SKM-1 (cell line): ENCODE measurements at regions not wholly inside any gene's neighbourhood (a gene's known extent, or its start where the extent isn't known, plus 50 kb on each side); places are given as distances from the start of the nearest gene placed in this dataset.
A peak's percentile ranks its signal among the peaks of the same experiment; 100 is the strongest.

Source experiments
- DNase-seq: peaks from one replicate; lab custom pipeline; 2025; ENCODE audit not compliant: unreplicated experiment; lab: John Stamatoyannopoulos, UW

DNA sequence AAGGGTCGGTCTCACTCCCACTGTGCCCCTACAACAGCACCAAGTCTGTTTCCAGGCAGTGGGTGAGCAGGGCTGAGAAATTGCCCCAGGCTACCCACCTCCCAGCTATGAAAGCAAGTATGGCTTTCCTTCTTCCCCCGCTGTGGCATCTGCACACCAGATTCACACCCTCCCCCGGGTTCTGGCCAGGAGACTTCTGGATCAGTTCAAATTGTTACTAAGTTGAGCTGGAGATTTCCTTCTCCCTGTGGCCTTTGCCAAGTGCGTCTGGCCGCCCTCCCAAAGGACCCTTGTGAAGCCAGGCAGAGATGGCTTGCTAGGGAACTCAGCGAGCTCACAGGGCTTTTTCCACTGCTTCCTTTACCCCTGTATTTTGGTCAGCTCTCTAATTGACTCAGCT lies 555.4 kb downstream of the SH2D4B start:
- no peak for DNase-seq

DNA sequence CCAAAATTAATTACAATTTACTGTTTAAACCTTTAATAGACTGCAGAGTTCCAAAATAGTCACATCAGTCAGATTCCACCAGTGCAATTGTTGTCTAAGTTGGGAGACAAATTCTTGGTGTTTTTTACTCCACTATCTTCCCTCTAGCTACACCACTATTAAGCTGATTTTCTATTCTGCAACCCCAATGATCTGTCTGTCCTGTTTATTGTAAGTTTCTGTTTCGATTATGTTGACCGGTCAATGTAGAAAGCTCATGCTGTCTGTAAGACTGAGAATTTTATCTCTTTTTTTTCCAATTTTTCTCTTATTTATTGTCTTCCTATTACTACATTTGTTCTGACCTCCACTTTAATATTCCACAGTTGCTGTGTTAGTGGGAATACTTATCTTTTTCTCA lies 557.5 kb downstream of the SH2D4B start:
- no peak for DNase-seq

DNA sequence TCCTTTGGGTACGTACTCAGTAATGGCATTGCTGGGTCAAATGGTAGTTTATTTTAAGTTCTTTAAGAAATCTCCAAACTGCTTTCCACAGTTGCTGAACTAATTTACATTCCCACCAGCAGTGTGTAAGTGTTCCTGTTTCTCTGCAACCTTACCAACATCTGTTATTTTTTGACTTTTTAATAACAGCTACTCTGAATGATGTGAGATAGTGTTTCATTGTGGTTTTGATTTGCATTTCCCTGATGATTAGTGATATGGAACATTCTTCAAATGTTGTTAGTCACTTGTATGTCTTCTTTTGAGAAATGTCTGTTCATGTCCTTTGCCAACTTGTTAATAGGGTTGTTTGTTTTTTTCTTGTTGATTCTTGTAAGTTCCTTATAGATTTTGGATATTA lies 558.9 kb downstream of the SH2D4B start:
- DNase-seq: no peak

DNA sequence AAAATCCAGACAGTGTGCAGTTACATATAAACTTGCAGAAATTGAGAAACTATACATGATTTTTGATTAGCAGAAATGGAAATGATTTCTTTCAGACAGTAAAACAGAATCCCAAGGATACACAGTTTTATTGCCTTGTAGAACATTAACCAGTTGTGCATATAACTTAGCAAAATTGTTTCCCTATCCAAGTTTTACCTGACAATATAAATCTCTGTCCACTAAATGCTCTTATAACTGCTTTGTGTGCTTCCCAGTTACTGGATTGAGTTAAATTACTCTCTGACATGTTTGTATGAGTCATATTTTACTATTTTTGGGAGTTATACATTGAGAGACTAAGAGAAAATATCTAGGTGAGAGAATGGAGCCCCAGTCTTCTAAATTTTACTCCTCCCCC lies 563.4 kb downstream of the SH2D4B start:
- DNase-seq: no peak

DNA sequence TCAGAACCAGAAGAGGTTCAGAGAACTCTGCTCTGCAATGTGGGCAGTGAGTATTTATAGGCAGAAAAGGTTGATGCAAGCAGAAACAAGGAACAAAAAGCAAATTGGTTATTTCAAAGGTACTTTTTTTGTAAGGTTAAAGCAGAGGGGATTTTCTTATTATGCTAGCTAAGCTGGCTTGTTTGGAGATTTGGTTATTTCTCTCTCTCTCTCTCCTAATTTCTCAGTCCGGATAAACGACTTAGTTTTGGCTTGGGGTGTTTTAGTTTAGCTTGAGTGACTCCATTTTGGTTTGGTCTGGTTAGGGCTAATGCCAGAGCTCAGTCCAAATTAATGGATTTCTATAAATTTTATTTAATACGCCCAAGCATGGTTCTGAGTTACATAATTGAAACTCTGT lies 566.8 kb downstream of the SH2D4B start:
- DNase-seq: no peak

DNA sequence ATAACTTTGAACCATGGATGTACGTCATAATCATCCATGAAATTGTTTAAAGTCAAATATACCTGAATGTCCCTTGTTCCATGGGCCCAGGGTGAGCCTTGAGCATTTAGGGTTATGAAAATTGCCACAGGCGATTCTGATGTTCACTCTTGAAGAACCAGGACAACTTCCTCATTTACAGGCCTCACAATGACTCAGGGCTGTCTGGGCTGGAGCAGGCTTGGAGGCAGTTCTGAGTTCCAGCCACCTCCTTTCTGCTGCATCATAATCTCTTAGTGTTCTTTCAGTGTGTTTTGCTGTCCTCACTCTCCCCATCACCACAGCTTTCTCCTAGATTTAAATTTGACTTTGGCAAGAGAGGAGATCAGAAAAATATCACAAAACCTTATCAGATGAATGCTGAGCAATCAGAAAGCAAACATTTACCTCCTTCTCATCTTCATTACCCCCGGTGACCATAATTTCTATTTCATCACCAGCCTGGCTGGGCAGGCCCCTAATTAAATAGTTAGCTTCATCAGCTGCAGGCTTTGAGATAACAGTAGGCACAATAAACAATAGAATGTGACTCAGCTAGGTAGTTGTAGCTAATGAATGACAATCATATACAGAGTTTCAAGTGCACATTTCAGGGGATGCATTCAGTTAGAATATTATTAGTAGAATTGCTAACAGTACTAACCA lies 571.0 kb downstream of the SH2D4B start:
- peak; percentile 61 for DNase-seq

DNA sequence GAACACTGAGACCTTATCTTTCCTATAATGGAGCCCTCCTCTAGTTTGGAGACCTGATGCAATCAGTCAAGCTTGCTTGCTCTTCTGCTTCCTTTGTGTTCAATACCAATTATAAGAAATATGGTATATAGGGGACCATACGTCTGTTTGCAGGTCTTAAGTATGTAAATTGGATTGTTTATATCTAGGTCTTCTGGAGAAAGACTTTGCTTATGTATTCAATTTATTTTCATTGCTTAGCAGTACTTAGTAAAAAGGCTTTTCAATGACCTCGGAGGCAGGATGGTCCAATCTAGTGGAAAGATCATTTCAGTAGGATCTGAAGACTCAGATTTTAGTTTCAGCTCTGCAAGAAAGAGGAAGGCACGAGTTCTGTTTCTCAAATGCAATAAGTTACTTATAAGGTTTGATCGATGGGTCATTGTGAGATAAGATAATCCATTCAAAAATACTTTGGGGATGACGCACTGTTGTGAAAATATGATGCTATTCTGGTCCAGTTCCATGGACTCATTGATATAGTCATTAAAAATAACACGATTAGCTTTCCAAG lies 571.6 kb downstream of the SH2D4B start:
- no peak for DNase-seq

DNA sequence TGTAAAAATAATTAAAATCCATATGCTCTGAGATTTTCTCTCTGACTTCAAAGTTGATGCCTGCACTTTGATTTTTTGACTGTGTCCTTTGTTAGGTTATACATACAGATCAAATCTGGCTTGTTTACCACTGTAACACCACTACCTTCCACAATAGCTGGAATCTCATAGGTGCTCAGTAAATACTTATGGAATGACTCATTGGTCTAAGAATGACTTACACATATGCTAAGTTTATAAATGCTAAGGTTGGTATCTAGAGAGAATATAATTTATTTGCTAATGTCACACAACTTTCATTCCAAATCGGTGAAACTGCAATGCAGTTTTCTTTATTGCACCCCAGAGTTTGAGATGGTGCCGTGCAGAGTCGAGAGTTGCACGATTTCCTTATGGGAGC lies 578.5 kb downstream of the SH2D4B start:
- no peak for DNase-seq

DNA sequence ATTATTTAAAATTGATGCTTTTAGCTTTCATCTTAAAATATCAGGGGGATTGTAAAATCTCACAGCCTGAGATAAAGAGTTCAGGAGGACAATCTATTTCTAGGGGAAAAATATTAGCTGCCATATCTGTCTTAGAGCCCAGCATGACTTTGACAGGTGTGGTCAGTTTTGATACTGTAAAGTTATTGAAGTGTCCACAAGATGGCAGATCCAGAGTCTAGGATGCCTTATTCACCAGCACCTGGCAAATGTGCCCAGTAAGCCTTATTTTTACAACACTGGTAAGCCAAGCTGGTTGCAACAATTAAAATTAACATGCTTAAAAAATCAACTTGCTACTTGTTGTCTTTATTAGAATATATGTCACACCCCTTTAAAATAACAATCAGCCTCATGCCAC lies 579.3 kb downstream of the SH2D4B start:
- no peak for DNase-seq

DNA sequence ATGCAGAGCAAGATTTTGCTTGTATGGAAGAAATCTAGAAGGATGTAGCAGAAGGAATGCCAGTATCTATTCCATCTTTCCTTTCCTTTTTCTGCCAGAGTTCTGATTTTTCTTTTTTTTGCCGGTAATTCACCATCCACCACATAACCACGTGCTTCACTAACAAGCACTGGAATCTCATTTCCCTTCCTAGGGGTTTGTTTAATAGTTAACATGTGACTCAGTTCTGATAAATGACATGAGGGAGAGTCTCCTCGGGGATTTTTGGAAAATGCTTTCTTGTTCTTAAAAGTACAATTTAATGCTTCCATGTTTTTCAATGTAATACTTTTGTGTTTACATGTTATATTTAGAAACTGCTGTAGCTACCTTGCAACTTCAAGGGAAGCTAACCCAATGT lies 590.2 kb downstream of the SH2D4B start:
- DNase-seq: no peak

DNA sequence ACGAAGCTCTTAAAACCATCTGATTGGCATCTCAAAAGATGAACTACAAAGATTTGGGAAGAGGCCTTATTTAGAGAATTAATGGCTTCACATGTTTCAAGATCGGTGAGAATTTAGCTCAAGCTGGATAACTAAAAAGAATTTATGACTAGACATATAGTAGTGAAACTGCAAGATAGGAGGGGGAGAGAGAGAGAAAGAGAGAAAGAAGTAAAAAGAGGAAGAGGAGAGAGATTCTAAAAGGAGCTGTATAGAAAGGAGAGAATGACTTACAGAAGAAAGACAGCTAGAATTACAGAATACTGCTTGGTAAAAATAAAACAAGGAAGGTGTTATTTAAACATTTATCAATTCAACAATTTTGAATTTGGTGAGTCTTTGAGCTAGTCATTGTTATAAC lies 592.3 kb downstream of the SH2D4B start:
- no peak for DNase-seq

DNA sequence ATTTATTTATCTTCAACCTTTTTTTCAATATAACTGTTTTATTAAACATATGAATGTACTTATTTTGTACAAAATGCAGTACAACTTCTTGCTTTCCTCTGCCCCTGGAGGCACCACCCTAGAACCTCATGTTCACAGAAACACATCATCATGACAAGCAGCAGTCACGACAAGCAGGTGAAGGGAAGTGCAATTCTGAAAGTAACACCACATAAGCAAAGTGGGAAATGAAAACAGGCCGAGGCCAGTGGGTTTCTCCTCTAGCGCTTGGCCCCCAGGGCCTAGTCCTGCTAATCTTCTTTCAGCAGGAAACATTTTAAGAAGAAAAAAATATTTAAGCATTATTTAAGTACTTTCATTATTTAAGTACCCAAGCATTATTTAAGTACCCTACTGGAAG lies 598.1 kb downstream of the SH2D4B start:
- DNase-seq: no peak

DNA sequence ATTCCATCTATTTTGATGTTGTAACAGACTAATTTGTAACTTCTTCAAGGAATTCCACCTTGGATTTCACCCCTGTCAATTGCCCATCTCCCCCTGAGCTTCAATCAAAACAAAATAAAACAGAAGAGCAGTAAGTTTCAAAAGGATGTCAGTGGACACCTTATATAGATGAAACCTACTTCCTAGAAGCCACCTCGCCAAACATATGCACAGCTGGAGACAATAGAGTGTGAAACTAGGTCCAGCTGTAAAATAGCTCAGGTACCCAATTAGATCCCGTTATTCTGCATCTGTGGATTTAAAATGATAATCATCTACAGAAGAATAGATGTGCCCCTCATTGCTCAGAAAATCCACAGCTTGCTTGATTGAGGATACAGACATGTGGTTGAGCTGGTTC lies 598.6 kb downstream of the SH2D4B start:
- DNase-seq: no peak

DNA sequence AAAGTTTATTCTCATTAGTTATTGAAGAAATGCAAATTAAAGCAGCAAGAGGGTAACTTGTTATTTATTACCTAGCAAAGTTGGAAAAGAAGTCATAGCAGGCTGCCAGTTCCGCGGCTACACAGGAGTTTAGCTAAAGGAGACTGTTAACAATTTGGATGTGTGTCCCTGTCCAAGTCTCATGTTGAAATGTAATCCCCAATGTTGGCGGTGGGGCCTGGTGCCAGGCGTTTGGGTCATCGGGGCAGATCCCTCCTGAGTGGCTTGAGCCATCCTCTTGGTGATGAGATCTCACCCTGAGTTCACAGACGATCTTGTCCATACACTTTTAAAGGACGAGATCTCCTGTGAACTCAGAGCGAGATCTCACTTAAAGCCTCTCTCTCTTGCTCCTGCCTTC lies 608.3 kb downstream of the SH2D4B start:
- DNase-seq: no peak

DNA sequence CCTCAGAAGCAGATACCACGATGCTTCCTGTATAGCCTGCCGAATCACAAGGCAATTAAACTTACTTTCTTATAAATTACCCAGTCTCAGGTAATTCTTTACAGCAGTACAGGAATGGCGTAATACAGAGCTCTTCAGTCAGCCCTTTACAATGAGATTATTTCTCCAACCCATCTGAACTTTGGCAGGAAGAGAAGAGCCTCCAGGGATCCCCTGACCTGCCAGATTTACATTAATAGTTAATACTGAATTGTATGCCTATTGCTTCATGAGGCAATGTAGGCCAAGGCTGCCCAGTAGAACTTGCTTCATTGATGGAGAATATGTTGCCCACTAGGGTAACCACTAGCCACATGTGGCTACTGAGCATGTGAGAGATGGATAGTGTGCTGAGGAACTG lies 608.7 kb downstream of the SH2D4B start:
- DNase-seq: no peak

DNA sequence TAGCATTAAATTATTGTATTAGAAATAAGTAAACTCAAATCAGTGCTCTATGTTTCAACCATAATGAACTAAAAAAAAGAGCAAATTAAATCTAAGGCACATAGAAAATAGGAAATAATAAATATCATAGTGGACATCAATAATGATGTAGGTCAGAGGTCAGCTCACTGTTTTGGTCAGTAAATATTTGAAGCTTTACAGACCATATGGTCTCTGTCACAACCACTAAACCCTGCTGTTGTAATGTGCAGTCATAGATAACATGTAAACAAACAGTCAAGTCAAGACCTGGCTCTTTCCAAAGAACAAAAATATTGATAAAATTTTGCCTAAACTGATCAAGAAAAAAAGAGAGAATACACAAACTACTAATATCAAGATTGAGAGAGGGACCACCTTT lies 615.0 kb downstream of the SH2D4B start:
- DNase-seq: no peak

DNA sequence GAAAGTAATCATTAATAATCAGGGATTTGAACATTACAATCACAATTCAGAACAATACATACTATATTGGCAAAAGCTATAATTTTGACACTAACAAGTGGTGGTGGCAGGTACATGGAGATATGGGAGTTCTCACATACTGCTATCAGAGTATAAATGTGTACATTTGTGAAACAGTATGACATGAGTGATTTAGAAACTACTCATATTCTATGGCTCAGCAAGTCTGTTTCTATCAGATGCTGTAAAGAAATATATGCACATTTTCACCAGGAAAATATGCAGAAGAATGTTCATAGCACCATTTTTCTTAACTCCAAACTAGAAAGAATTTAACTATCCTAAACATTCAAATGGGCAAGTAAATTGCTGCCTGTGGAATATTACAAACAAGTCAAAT lies 620.0 kb downstream of the SH2D4B start:
- no peak for DNase-seq

DNA sequence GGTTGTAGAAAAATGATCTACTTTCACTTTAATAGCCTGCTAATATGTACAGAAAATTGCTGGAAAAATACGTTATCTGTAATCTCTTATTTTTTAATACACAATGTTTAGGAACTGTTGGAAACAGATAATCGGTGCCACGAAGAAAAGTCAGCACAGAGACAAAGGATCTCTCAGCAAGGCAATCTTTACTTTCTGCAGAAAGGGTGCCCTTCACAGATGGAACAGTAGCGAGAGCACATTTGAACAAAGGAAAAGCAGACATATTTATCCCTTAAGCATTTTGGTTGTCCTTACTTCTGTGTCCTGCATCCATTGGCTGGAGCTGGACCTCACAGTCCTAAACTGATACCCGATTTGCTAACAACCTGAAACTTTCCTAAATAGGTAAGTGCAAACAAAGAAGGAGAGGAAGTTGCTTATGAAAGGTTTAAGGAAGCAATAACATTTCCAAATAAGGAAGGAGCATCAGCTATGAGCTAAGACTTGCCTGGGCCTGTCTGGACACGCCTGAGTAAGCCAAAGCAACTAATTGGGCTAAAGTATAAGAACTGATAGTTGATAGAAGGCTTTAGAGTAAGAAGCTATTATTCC lies 640.0 kb downstream of the SH2D4B start:
- peak; percentile 6 for DNase-seq

DNA sequence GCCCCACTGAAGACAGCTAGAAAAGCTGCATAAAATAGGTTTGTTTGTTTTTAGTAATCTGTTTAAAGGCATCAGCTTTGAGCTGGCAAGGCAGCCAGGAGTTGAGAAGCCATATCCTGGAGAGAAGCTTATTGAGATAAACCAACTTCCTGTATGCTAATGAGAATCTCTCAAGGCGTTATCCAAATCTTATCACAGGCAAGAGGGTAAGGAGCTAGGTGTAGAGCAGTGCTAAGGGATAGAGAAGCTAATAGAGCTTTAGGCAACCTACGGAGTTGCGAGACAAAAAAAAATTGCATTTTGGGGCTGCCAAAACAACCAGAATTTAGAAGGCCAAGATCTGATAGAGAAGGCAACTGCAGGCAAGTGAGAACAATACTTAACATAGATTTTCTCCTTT lies 641.6 kb downstream of the SH2D4B start:
- DNase-seq: no peak

DNA sequence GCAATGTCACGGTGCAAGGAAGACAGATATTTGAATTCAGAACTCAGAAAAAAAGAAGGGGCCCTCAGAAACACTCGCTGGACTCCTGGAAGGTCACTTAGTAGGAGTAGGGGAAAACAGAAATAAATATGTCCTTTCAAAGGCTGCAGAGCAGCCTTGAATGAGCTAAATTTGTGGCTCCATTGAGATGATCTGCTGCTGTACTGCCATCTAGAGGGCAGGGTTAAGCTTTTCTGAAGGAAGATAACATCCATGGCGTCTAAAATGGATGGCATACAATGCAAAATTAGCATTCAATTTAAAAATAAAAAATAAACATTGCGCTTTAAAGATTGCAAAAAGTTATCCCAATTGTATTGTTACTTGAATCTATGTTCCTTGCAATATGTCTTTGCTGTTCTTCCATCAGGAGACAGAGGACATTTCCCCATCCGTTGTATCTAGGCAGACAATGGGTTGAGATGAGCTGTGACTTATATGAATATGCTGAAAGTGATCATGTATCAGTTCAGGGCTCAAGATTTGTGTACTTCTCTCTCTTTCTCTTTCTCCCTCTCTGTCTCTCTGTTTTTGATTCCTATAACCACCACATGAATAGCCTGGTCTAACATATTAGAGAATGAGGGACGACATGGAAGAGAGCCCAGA lies 642.2 kb downstream of the SH2D4B start:
- peak; percentile 30 for DNase-seq

DNA sequence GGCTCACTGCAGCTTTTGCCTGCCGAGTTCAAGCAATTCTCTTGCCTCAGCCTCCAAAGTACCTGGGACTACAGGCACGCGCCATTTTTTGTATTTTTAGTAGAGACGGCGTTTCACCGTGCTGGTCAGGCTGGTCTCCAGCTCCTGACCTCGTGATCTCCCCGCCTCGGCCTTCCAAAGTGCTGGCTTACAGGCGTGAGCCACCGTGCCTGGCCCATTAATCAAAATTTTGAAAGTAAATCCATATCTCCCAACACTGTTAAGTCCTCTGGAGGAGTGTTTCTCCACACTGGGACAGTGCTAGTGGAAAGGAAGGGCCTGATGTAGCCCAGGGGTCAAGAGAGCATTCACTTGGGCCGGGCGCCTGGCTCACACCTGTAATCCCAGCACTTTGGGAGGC lies 644.6 kb downstream of the SH2D4B start:
- DNase-seq: no peak

DNA sequence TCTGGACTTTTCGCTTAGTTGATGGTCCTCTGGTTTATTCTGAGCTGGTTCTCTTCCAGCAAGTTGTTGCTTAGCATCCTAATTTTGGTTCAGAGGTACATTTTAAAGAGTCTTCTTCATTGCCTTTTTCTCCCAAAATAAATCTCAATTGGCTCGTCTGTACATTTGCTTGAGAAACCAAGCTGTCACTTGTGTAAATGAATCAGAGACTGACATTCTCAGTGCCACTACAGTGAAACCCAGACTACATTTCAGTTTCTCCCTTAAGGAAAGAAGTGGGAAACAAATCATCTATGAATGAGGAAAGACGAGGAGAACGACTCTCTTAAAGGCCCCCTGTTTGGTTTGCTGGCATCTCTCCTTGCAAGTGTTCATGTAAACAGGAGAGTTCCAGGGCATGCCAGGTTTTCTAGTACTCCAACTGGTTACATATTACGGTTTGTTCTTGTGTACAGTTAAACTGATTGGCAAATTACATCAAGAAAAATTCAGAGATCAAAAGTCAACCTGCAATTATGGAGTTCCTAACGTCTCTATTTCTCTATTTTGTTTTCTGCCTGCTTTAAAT lies 654.6 kb downstream of the SH2D4B start:
- DNase-seq: no peak
